Right renal pelvis (tissue), 4 donors: ENCODE measurements at regions not wholly inside any gene's neighbourhood (a gene's known extent, or its start where the extent isn't known, plus 50 kb on each side); places are given as distances from the start of the nearest gene placed in this dataset.

Experiments used
- DNase-seq, 4 donors: peaks; one replicate each; pipeline ENCODE4 v3.0.0-alpha.2; 2013; ENCODE audit warnings: low read depth in 4 of 4, low spot score in 3 of 4, missing footprints in 1 of 4

DNA sequence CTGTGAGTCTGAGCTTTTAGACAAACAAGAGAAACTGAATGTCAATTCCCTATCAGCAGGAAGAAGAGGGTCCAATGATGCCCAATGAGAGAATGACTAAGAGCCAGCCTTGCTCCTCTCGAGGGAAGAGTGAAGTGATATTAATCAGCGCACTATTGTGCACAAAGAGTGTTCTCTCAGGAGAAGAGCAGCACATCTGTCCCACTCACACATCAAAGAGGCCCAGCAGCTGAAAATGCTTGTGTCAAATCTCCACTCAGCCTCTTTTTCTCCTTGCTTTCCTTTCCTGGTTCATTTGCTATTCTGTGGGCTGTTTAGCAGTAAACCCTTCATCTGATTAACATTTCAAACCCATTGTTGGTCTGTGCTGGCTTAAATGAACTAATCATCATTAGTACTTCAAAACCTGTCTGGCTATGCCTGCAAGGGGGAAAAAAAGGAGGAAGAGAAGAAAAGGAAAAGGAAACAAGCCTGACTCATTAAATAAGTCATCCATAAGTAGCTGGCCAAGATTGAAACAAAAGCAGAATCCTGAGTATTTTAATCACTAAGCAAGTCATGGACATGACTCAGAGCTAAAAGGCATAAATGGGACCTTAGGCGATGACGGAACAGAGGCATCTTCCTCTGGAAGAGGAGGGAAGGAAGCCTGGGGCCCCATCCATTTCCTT, 912.7 kb downstream of the TUSC7 start:
- no peak for DNase-seq

DNA sequence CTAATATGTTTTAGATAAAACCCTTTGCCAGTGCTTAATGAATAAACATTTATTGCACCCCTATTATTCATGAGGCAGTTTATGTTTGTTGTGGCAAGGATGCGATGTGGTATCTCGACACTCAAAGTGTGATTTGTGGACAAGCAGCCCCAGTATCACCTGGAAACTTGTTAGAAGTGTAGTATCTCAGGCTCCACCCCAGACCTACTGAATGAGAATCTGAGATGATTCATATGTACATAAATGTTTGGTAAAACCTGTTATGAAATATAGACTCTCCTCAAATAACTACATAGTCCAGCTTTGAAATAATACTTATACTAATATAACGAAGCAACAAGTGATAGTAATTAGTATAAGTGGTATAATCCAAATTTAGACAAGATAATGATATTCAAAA, 914.8 kb downstream of the TUSC7 start:
- DNase-seq = no peak

DNA sequence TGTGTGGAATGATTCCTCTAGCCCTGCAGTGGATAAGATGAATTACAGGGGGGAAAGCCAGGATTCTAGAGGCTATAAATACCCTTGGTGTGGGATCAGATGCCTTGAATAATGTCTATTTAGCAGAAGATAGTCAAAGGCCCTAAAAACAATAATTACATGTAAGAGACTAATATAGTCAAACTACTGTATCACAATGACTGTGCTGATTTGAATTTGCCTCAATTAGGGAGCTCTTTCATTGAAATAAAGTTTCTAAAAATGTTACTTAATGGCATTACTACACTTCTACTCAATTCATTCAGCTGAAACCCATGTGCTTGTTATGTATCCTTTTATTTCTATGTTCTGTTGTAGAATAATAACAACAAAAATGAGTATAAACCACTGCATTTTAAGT, 915.6 kb downstream of the TUSC7 start:
- no peak for DNase-seq

DNA sequence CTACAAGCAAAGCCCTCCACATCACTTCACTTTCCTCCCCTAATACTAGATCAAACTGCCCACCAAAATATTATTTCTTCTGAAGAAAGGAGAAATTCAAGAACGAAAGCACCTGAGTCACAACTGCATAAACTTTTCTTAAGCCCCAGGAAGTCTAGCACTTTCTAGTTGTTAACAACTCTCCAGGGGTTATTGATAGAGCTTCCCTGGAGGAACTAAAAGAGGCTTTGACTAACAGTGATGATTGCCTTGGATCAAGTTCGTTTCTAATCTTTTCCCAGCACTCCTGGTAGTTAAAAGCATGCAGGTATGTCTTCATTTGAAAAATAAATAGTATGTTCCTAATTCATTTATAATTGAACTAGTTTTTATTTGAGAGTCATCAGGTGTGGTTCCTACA, 917.0 kb downstream of the TUSC7 start:
- DNase-seq = no peak

DNA sequence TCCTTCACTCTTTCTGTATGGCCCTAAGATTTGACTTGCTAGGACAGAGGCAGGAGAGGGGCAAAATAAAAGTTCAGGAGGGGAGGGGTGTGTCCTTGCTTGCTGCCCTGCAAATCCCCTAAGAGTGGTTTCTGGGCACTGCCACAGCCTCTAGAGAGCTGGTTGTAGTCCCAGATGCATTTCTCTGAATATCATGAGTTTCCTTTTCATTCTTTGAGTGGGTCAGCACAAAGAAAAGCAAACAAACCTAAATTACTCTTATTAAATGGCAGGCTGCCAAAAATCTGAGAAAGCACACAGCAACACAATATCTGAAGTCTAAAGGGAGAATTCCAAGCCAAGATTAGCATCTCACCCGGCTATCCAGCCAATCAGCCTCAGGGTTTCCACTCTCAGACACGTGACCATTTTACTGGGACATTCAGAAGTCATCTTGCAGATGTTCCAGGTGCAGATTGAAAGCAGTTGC, 919.3 kb downstream of the TUSC7 start:
- DNase-seq = peak; percentile 31 to 51 (median 44)

DNA sequence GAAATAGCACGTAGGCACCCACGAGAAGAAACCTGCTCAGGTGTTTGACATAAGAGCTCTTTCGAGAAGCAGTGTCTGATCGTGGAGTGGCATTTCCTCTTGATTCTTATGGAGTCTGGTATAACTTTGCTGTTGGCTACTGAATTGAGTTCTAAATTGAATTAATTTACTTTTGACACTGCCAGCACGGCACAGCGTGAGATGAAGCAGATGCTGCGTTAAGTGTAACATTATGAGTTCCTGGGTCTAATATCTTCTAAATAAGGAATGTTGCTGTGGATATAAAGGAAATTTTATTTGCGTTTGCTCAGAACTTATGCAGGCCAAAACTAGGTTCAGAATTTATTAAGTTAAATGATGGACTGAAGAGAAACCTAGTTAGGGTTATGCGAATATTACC, 919.9 kb downstream of the TUSC7 start:
- no peak for DNase-seq

DNA sequence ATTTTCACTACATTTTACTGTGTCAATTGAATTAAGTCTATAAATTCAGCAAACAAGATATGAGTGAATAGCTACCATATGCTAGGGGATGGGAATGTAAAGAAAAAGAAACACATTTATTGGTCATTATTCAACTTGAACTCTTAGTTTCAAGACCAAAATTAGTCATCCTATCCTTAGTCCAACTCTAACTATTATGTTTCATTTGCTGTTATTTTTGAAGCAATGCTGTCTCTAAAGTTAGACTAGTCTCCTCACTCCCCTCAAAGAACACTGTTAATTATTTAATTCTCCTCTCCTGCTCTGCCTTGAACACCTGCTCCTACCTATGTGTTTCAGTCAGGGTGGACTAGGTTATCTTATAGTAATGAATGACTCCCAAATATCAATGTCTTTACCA, 920.9 kb downstream of the TUSC7 start:
- no peak for DNase-seq

DNA sequence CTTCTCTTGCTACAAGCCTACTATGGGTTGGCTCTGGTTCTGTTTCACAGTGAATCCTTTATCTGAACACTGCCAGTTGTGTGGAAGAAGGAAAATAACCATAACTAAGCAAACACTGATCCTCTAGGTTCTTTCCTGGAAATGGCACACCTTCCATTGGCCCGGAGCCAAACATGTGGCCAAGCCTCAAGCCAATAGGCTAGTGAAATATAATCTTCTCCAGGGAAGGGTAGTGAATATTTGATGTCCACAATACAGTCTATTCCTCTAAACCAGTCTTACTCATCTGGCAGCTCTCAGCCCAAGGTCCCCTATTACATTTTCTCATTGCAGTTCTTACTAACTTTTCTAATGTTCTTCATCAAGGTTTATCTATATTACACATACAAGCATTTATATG, 921.3 kb downstream of the TUSC7 start:
- no peak for DNase-seq

DNA sequence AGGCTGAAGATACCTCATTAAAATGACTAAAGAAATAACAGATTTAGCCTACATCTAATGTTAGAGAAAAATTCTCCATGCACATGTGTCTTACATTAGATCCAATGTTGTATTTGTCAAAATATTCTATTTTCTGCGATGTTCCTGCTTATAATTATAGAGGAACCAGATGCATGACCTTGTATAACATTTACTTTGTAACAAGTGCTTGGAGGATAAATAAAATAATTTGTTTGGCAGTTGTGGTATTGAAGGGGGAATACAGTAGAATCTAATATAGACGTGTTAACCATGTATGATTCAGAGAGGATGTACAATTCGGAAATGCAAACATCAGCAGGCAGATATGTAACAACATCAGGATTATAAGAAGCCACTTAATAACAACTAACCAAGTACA, 922.2 kb downstream of the TUSC7 start:
- no peak for DNase-seq

DNA sequence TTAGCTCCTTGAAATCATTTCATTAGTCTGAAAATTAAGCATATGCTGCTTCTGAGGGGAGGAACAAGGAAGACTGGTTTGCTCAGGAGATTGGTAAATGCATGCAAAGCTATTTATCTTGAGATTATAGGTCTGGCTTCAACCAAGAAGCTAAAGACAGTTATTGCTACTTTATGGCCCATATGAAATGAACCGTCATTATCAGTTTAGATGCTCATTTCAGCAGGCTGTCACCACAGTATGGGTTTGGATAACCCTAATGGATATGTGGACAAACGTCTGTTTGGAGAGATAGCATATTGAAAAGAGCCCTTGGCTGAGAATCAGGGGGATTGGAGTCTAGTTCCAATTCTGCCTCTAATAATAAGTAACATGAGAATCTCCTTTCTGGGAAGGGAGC, 922.6 kb downstream of the TUSC7 start:
- DNase-seq = no peak

DNA sequence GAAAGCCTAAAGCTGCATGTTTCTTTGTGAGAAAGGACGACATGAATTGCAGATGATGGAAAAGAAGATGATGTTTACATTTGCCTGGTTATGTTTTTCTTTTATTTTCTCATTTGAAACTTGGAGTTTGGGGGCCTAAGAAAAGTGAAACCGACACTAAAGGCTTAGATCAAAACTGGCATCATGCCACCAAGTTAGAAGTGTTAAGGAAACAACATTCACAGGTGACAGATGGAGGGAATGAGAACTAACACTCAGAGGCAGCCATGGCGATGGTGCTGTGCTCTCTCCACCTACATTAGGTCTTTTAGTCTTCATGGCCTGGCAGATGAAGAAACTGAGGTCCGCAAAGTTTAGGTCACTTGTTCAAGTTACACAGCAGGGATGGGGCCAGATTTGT, 923.6 kb downstream of the TUSC7 start:
- no peak for DNase-seq

DNA sequence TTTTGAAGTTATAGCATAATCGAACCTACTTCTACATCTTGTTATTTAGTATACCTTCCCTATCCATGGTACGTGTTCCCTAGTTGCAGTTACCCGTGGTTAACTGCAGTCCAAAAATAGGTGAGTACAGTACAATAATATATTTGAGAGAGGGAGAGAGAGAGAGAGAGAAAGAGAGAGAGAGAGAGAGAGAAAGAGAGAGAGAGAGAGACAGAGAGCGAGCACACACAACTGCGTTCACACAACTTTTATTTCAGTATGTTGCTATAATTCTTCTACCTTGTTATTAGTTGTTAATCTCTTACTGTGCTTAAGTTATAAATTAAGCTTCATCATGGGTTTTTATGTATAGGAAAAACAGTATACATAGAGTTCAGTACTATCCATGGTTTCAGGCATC, 928.1 kb downstream of the TUSC7 start:
- no peak for DNase-seq

DNA sequence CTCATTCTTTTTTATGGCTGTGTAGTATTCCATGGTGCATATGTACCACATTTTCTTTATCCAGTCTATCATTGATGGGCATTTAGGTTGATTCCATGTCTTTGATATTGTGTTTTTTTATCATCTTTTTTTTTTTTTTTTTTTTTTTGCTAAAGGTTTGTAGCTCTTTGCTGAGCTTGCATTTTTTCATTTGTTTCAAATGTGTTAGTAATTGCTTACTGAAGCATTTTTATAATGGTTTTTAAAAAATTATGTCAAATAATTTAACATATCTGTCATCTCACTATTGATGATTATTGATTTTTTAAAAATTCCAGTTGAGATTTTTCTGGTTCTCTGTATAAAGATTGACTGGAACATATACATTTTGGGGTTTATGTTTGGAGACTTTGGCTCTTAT, 934.6 kb downstream of the TUSC7 start:
- DNase-seq = no peak

DNA sequence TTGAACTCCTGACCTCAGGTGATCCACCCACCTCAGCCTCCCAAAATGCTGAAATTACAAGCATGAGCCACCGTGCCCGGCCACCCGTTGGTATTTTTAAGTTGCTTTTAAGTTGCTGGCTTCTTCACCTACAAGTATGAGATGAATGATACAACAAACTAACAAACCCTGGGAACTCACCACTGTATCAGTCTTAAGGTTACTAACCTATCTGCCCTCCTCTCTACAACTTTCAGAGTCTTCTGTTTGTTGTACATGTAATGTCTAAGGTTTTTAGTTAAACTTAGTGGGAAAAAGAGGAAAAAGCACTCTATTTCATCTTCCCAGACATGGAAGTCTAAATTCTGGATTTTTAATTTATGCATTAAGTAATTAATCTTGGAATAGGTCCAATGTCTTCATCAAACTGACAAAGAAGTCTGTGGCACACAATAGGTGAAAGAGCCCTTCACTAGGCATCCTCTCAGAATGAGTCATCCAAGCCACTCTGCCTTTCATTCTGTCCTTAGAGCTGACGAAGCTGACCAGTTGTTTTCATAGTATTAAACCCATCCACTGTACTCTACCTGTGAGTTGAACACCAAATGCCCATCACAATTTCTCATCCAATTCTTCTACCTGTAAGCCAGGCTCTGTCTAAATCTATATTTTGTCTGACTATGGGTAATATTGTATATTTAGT, 936.1 kb downstream of the TUSC7 start:
- no peak for DNase-seq

DNA sequence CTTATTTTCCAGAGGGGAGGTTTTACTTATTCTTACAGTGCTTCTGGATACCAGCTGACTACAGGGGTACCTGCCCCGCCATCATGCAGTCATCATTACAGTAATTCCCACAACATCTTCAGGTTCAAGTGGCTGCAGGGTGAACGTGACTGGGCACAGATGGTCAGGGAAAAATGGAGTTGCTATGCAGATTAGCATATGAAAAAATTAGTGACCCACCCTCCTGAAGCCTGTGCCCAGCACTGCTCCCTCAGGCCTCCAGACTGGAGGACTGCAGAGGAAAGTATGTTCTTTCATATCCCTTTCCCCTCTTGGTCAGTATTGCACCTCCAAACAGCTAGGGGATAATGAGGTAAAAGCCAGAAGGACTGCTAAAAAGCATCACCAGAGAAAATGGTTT, 937.9 kb downstream of the TUSC7 start:
- DNase-seq = no peak

DNA sequence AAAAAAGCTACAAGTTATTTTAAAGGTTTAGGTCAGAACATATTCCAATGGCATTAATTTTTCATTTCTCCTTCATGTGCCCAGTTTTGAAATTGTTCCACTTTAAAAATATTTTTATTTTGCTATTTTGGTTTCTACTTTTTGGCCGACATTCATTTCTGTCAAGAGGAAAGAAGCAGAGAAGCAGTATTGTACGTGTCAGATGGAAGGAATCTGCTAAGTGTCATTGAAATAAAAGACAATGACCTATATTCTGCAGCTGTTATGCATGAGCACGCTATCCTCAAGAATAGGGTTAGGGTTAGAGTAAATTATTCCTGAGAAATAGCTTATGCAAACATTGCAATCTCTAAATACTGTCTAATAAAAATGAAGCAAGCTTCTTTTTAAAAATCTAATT, 941.7 kb downstream of the TUSC7 start:
- DNase-seq = no peak

DNA sequence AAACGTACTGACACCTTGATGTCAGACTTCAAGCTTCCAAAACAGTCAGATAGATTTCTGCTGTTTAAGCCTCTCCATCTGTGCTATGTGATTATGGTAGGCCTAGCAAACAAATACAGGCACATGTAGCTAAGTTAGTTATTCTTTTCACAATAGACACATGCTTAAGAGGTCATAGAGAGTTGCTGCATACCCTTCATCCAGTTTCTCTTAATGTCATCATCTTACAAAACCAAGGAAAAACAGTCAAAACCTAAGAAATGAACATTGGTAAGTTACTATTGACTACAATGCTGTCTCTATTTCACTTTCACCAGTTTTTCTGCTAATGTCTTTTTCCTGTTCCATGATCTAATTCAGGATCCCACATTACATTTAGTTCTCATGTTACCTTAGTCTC, 946.8 kb downstream of the TUSC7 start:
- DNase-seq = no peak

DNA sequence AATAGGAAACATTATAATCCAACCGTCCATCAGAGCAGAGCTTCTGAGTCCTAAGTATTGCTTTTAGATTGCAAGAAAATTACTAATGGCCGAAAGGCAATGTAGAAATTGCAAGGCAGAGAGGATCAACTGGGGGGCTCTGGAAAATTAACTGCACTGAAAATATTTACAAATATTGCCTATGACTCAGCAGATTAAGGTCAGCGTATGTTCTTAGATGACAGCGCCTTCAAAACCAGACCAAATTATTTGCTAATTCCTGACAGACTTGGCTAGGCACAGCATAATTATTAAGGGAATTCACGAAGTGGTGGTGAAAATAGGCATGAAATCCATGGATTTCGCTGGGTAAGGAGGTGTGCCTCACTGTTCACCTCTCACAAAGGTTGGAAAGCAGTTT, 947.7 kb downstream of the TUSC7 start:
- DNase-seq = no peak

DNA sequence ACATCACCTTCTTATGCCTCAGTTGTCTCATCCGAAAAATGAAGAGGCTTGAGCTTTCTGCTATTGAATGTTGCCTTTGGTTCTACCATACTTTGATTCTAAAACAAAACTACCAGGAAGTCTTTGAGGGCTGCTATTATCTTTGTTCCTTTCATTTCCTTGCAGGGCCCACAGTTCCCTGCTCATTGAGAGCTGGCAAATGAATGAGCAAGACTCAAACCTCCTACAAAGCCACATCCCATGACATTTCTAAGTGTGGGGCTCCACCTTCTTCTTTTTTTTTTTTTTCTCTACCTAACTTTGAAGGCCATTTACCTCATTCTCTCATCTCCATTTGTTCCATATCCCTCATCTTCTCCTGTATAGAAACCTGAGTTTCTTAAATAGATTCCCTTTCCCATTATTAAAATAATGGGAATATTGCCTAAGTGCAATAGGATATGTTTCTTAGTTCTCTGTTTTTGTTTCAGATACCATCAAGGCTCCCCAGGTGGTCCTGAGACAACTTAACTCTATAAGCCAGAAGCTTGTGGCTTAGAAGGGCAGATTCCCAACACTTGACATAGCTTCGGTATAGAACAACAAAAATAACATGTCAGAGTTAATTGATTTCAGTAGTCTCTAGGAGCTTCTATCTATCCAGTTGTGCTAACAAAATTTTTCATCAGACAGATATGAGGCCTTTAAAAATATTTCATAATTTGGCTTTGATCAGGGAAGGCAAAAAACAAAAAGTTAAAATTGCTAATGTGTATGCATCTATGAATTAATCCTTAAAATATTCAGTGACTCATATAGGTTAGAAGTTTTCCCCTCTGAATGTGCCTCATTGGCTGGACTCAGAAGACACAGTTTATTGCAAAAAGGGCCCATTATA, 951.6 kb downstream of the TUSC7 start:
- no peak for DNase-seq

DNA sequence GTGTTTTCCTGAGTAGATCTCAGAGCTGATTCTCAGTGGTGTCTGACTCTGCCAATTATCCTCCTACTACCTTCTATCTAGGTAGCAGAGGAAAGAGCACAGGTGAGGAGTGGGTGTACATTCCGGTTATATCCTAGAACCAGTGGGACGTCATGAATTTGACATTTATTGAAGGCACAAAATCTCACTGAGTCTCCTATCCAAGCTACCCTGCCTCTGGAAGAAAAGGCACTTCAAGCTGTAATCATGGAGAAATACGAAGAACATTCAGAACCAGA, 952.2 kb downstream of the TUSC7 start:
- no peak for DNase-seq

DNA sequence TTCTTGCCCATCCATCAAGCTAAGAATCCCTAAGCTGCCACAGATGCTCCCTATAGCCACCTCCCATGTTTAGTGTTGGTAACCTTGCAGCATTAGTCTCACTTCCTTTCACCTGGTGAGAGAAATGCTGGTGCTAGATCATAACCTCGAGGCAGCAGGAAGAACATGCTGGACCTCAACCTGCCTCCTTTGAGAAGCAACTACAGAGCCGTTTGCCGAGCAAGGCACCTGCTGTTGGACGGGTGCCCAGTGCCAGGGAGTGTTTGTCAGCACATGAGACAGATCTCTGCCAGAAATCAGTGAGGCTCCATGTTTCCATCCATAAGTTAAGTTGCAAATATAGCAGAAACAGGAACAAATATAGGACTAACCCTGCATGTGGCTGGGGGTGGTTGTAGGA, 955.7 kb downstream of the TUSC7 start:
- DNase-seq = no peak

DNA sequence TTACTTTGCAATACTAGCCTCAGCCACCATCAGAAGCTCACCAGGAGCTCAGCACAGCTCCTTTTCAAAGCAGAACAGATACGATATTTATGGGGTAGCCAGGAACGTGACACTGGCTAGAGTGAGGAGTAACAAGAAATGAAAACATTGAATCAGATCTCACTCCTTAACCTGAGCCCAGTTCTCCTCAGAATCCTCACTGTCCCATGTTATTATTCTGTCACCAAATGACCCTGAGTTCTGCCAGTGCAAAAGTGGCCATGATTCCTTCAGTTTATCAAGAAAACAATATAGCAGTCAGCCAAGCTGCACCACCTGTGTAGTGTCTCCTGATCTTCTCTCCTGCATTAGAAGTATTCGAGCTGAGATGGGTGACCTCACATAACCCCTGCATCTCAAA, 956.7 kb downstream of the TUSC7 start:
- no peak for DNase-seq
